K562 (cell line): ENCODE measurements at regions not wholly inside any gene's neighbourhood (a gene's known extent, or its start where the extent isn't known, plus 50 kb on each side); places are given as distances from the start of the nearest gene placed in this dataset.

Experiments
- ATAC-seq: fragments of 200-7000 bp; cut with Tn5 transposase; 3 replicates; pipeline ENCODE4 v1.9.1; 2020; ENCODE audit warnings: moderate library complexity
- BruUV-seq: library from RNA; stranded (reverse); fragments of 400-500 nt; replicated peaks from 2 replicates; lab custom pipeline; 2021; lab: Mats Ljungman, UMichigan
- CTCF ChIA-PET: fragments of 300-600 bp; formaldehyde crosslinking; extraction: SDS; loops from one replicate; lab custom pipeline; 2021; ENCODE audit warnings: low intra/inter-chr PET ratio; lab: Yijun Ruan, JAX
- POLR2A ChIA-PET: fragments of 300-600, 350-650 bp; sonication (Branson Sonifier 250); formaldehyde crosslinking; extraction: SDS; loops from one replicate; lab custom pipeline; 2021; ENCODE audit warnings: antibody characterized with exemption, inconsistent platforms; lab: Yijun Ruan, JAX
- DNase-seq, 4 experiments: peaks; one replicate each; pipeline versions ENCODE4 v3.0.0 to v3.0.0-alpha.2; 2011 to 2018; ENCODE audit warnings: low spot score in 3 of 4, mixed read lengths in 3 of 4; ENCODE audit errors: extremely low read depth in 1 of 4
- FAIRE-seq: peaks from 2 replicates; lab custom pipeline; 2011; peaks lifted over from hg19 to GRCh38; lab: Jason Lieb, UNC
- H2AFZ ChIP-seq: 2 replicates; pipeline ENCODE4 v1.6.0; 2011; ENCODE audit warnings: low read depth, low read length, control low read depth, inconsistent platforms
- H3K27ac ChIP-seq: fragments of 200-600 bp; 3 replicates; pipeline ENCODE4 v1.8.0; 2011; ENCODE audit warnings: low read depth, mild to moderate bottlenecking, control low read depth, inconsistent platforms, low read length, moderate library complexity, mixed read lengths; ENCODE audit errors: extremely low read depth
- H3K27me3 ChIP-seq, 2 experiments: fragments of 300-600 bp in 1 of 2; 2 replicates in 1 of 2; 3 replicates in 1 of 2; pipeline versions ENCODE4 v1.6.0 to v1.8.0; 2011; ENCODE audit warnings: inconsistent platforms in 2 of 2, low read length in 2 of 2, mild to moderate bottlenecking in 1 of 2, mixed read lengths in 1 of 2, moderate library complexity in 1 of 2; ENCODE audit not compliant: control insufficient read depth in 2 of 2, insufficient read depth in 2 of 2
- H3K36me3 ChIP-seq: fragments of 300-600 bp; 3 replicates; pipeline ENCODE4 v1.8.0; 2011; ENCODE audit warnings: mild to moderate bottlenecking, low read length, inconsistent platforms; ENCODE audit not compliant: control insufficient read depth, insufficient read depth
- H3K4me1 ChIP-seq, 2 experiments: fragments of 200-600 bp in 1 of 2; replicated peaks in 1 of 2; 2 replicates in 1 of 2; 3 replicates in 1 of 2; pipeline versions ENCODE4 v1.5.1 to v1.8.0; 2011; ENCODE audit warnings: inconsistent platforms in 2 of 2, low read length in 2 of 2, mild to moderate bottlenecking in 1 of 2, mixed read lengths in 1 of 2, moderate library complexity in 1 of 2; ENCODE audit not compliant: control insufficient read depth in 2 of 2, insufficient read depth in 2 of 2
- H3K4me2 ChIP-seq: 2 replicates; pipeline ENCODE4 v1.6.1; 2011; ENCODE audit warnings: low read length, control low read depth, inconsistent platforms, mixed read lengths; ENCODE audit not compliant: insufficient read depth
- H3K4me3 ChIP-seq: fragments of 200-600 bp; sonication (generic), shearing (Covaris generic); 2 replicates; pipeline ENCODE4 v1.5.1; 2016; ENCODE audit warnings: control low read depth, inconsistent platforms
- H3K79me2 ChIP-seq: fragments of 200-600 bp; 3 replicates; pipeline ENCODE4 v1.8.0; 2011; ENCODE audit warnings: low read length, inconsistent platforms; ENCODE audit not compliant: control insufficient read depth, insufficient read depth
- H3K9ac ChIP-seq, 2 experiments: 2 replicates each; pipeline versions ENCODE4 v1.6.0 to v1.6.1; 2011; ENCODE audit warnings: low read depth in 2 of 2, low read length in 2 of 2, control low read depth in 1 of 2, inconsistent platforms in 1 of 2, mild to moderate bottlenecking in 1 of 2, mixed read lengths in 1 of 2; ENCODE audit not compliant: insufficient read depth in 1 of 2
- H3K9me1 ChIP-seq: one replicate; pipeline ENCODE4 v1.6.0; 2011; ENCODE audit warnings: inconsistent platforms, mild to moderate bottlenecking, low read length, moderate library complexity; ENCODE audit not compliant: control insufficient read depth, insufficient read depth
- H3K9me3 ChIP-seq: replicated peaks from 2 replicates; pipeline ENCODE4 v1.5.1; 2011; ENCODE audit warnings: low read depth, low read length, inconsistent platforms; ENCODE audit not compliant: control insufficient read depth, insufficient read depth
- H4K20me1 ChIP-seq: replicated peaks from 2 replicates; pipeline ENCODE4 v1.6.1; 2011; ENCODE audit warnings: low read length, inconsistent platforms, mixed read lengths; ENCODE audit not compliant: control insufficient read depth, insufficient read depth
- ETS2 ChIP-seq: IDR thresholded peaks from 2 replicates; pipeline ENCODE4 v1.6.1; 2016; ENCODE audit warnings: borderline replicate concordance, missing genetic modification characterization, mild to moderate bottlenecking, moderate library complexity, missing compliant biosample characterization; ENCODE audit not compliant: poor library complexity, severe bottlenecking
- MNT ChIP-seq, 2 experiments: fragments of 450-650 bp; conservative IDR thresholded peaks; 2 replicates each; pipeline ENCODE4 v1.6.1; 2017; ENCODE audit warnings: mild to moderate bottlenecking in 2 of 2, moderate library complexity in 2 of 2
- MXI1 ChIP-seq: IDR thresholded peaks from 2 replicates; pipeline ENCODE4 v1.6.1; 2011; ENCODE audit warnings: low read depth, mild to moderate bottlenecking, improper control_type of control experiment, low read length
- NELFE ChIP-seq: IDR thresholded peaks from 2 replicates; pipeline ENCODE4 v1.6.1; 2011; ENCODE audit warnings: mild to moderate bottlenecking; ENCODE audit not compliant: insufficient read depth, insufficient read length
- PRMT5 ChIP-seq: sonication (generic); formaldehyde crosslinking; IDR thresholded peaks from 2 replicates; pipeline ENCODE4 v1.5.0; 2020; ENCODE audit warnings: missing genetic modification reagents
- TSC22D4 ChIP-seq: fragments of 450-650 bp; IDR thresholded peaks from 2 replicates; pipeline ENCODE4 v1.6.1; 2016; ENCODE audit warnings: missing genetic modification characterization, missing biosample characterization, control low read depth
- ZSCAN32 ChIP-seq: fragments of 450-650 bp; formaldehyde crosslinking; IDR thresholded peaks from 2 replicates; pipeline ENCODE4 v1.4.0; 2020; ENCODE audit warnings: mild to moderate bottlenecking, moderate library complexity
- WGBS: fragments of 100-300 bp; shearing (Covaris generic); methylation state at CpG from one replicate; pipeline ENCODE4 v1.1.6; 2016; ENCODE audit warnings: low coverage, mixed read lengths; ENCODE audit not compliant: insufficient coverage; ENCODE audit errors: missing lambda C conversion rate; 5-methylcytosine and 5-hydroxymethylcytosine counted together
- in situ Hi-C: fragments of 300-500 bp; cut with MboI; formaldehyde crosslinking; loops from 4 replicates; pipeline ENCODE4 v1.15.0; 2018; ENCODE audit warnings: inconsistent platforms, mixed read lengths
- intact Hi-C: fragments of 100-400 bp; cut with micrococcal nuclease; formaldehyde crosslinking; loops from 2 replicates; pipeline ENCODE4 v1.14.2; 2022

DNA sequence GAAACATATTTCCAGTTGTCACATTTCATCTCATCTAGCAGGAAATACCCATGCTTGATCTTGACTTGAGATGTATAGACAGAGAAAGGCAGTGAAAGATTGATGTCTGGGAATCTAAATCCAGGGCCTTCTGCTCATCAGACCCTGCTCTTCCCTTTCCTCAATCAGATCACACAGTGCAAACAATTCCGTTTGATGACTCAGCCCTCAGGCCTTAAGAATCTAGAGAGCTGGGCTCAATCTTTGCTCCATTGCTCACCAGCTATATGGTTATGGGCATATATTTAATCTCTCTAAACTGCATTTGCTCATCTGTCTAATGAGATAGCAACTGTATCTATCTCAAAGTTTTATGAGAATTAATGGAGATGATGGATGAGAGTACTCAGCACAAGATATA is 201.8 kb upstream of the CCDC196 start (continued):
- no peak for TF ChIP-seq MNT (conservative IDR thresholded peaks at IDR 0.05)
- no peak for TF ChIP-seq ZSCAN32 (CRISPR knock-in tag)

GRCh38 chr14:66288511-66288910 is 197.7 kb upstream of the CCDC196 start:
- 27% methylated on average over 3 of the region's 3 CpGs for WGBS
- no TSS peak for BruUV-seq
- Histone ChIP-seq H3K4me2 (no peak overlapping the region), H3K4me3 (no peak overlapping the region), H3K9ac (no peak overlapping the region), H3K27ac (no peak overlapping the region), H3K9me3 (no peaks in the 10 kb centered on the region), H4K20me1 (no peaks in the 10 kb centered on the region), H3K4me1 (no peaks in the 10 kb centered on the region), H3K79me2 (no peaks in the 10 kb centered on the region)
- FAIRE-seq, result no peak
- no peak for DNase-seq
- intact Hi-C loops, result no loop called here
- CTCF ChIA-PET, result no interaction called here
- TF ChIP-seq ETS2 (no peak), TSC22D4 (no peak), MXI1 (no peak), NELFE (no peak), PRMT5 (CRISPR knock-in tag) (no peak)
- TF ChIP-seq, all 486 proteins: peak for 0
- POLR2A ChIA-PET, result interaction anchor here (0.6 to 0.7 kb wide), 2 partner anchors 175 to 394 kb away, joined by 3 to 4 read pairs; no protein-coding TSS in a partner anchor
- H2AFZ ChIP-seq, result no peak overlapping the region
- no peaks in the 10 kb centered on the region for H3K36me3 ChIP-seq
- no peak for ATAC-seq
- no peaks in the 10 kb centered on the region for H3K27me3 ChIP-seq
- no peaks in the 10 kb centered on the region for H3K9me1 ChIP-seq
- in situ Hi-C loops, result no loop called here
